ENCODE measurements at regions not wholly inside any gene's neighbourhood (a gene's known extent, or its start where the extent isn't known, plus 50 kb on each side); places are given as distances from the start of the nearest gene placed in this dataset.

DNA sequence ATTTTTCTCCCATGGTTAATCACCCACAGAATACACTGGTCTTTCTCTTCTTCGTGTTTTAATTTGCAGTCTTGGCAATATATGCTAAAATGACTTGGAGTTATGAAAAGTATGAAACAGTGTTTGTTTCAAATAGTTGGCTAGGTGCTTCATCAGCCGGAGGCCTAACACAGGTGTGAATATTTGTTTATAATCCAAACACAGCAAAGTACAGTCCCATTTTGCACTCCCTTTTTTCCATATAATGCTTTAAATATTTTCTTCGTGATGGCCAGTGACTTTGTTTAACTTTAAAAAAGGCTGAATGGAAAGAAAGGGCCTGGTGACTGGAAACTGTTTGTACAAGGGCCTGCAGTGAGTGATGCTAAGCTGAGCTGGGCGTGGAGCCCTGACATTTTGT is 219.7 kb upstream of the LRIG1 start:
- TF ChIP-seq CTCF (conservative IDR thresholded peaks at IDR 0.05; ENCODE audit: low read length) (no peak), EZH2phosphoT487 (IDR thresholded peaks at IDR 0.05; ENCODE audit: borderline replicate concordance, low read depth, low read length) (no peak)
